GM19240 (cell line): ENCODE measurements at regions not wholly inside any gene's neighbourhood (a gene's known extent, or its start where the extent isn't known, plus 50 kb on each side); places are given as distances from the start of the nearest gene placed in this dataset.

Source experiments
- DNase-seq: peaks from one replicate; pipeline ENCODE4 v3.0.0; 2011; ENCODE audit warnings: low spot score; ENCODE audit not compliant: insufficient read length

- DNase-seq: no peak
These were observed 52.5 kb upstream of the AJAP1 start for GRCh38 chr1:4601941-4602340.

- DNase-seq: no peak
These were observed 51.7 kb upstream of the AJAP1 start for GRCh38 chr1:4602462-4603294.

DNA sequence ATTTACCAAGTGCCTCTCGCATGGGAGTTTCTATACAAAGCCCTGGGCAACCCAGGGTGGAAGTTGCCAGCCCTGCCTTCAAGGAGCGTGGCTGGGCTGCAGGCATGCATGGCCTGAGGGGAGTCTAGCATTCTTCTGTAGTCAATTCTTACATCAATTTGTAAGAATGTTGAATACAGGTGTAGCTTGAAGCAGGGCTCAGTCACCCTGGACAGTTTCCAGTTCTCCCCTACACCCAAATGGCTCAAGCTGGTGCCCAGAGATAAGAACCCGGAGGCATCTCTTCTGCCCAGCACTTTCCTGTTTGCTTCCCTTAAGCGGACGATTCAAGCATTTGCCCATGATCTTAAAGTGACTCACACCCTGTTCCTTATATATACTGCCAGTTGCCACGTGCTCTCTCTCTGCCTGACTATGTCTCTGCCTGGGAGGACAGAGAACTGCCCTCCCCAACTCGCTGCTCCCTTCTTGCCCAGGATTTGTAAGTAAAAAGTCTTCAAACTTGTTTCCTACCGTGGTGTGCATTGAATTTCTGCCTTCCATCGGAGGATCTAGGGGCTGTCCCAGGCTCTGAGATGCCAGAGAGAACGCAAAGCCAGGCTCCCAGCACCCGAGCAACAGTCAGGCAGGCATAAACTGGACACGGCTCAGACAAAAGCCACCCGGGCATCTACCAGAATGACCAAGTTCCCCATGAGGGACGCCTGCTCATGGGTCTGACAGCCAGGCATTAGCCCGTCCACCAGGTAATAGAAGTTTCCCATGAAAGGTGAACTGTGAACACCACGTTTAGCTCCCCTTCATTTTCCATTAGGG, 50.9 kb upstream of the AJAP1 start:
- no peak for DNase-seq
